LNCAP (cell line): ENCODE measurements at regions not wholly inside any gene's neighbourhood (a gene's known extent, or its start where the extent isn't known, plus 50 kb on each side); places are given as distances from the start of the nearest gene placed in this dataset.

ENCODE experiments used
- TF ChIP-seq, protein P1 (sequence below): fragments of 450-650 bp; IDR thresholded peaks from 2 replicates; pipeline ENCODE4 v1.5.1; 2017; ENCODE audit warnings: mild to moderate bottlenecking

DNA sequence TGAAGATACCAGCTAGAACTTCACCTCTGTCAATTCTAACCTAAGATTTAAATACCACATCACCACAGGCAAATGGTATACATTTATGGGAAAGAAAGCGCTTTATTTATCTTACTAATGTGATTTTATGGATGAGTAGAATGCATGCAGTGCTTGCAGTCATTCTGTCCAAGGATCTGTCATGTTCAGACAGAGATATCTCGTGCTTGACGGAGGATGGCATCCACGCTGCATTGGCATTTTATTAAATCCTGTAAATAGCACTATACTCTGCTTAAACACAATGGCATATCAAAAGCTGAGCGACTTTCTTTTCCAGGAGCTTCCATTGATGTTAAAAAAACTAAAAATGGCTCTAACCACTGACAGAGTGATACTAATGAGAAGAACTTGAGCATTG lies 133.7 kb upstream of the CAV2 start:
- TF ChIP-seq, protein P1, sequence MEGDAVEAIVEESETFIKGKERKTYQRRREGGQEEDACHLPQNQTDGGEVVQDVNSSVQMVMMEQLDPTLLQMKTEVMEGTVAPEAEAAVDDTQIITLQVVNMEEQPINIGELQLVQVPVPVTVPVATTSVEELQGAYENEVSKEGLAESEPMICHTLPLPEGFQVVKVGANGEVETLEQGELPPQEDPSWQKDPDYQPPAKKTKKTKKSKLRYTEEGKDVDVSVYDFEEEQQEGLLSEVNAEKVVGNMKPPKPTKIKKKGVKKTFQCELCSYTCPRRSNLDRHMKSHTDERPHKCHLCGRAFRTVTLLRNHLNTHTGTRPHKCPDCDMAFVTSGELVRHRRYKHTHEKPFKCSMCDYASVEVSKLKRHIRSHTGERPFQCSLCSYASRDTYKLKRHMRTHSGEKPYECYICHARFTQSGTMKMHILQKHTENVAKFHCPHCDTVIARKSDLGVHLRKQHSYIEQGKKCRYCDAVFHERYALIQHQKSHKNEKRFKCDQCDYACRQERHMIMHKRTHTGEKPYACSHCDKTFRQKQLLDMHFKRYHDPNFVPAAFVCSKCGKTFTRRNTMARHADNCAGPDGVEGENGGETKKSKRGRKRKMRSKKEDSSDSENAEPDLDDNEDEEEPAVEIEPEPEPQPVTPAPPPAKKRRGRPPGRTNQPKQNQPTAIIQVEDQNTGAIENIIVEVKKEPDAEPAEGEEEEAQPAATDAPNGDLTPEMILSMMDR = no peak

DNA sequence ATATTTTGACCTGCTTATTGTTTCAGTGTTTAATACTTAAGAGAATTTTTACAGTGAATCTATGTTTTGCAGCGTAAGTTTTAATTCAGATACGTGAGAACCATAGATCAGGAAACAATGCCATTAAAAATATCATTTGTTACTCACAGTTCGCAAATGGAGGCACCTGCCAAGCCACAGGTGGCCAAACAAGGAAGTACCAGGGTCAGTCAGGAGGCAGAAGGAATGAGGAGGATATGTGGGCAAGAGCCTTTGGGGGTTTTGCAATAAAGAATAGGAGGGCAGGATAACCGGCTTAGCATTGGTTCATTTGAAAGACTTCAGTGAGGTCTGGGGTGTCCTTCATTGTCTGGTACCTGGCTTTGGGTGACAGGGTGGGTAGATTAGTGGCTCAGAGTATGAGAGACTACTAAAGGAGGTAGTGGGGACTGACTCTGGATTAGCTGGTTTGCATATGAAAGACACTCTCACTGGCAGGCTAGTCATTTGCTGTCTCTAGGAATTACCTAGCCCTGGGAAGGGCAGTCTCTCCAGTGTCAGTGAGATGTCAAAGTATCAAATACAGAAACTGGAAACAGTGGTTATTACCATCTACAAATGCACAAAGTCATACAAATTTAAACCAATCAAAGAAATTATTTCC lies 132.2 kb upstream of the CAV2 start:
- TF ChIP-seq, protein P1 = no peak

DNA sequence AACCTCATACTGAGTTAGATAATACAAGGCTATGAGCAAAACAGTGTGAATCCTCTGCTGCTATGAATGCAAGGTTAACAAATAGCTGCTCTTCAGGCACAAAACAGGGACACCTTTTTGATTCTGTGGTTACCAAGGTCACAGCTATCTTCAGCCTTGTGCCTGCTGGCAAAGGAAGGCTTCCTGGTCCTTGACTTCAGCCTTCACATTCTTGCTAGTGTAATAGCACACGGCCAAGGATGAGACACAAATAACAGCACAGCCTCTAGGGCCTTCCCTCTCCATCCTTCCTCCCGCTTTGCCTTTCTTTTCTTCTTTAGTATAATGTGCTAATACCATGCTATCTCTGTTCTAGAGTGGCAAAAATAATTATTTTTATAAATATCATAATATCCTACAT lies 130.6 kb upstream of the CAV2 start:
- TF ChIP-seq, protein P1 = no peak

DNA sequence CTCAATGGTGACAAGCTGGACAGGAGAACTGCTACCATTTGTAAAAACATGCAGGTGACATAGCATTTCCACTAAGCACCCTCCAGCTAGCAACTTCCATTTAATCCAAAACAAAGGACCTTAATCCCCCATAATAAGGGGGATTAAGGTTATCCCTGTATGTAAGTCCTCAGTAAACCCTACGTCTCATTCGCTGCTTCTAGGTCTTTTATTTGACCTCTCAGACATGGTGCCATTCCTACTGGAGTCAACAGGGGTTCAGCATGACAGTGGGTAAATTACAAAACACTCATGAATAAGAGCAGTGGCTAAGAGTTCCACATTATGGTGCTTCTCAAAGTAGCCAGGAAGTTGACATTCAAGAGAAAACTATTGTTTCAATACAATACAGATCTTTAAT lies 121.8 kb upstream of the CAV2 start:
- TF ChIP-seq, protein P1 = no peak

DNA sequence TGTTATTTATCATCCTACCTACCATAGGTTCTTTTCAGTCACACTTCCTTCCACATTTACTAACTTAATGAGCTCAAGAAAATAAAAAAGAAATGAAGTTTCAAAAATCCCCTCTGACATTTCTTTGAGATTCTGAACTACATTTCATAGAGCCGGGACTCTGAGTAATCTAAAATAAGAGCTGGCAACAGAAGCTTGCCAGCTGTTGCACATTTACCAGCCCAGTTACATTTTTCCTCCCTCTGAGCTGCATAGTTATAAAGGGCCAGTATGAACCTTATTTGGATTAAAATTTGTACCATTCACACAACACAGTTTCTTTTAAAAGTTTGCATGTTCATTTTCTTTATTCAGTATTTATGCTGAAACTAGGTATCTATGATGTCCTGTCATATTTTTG lies 119.5 kb upstream of the CAV2 start:
- TF ChIP-seq, protein P1 = no peak

DNA sequence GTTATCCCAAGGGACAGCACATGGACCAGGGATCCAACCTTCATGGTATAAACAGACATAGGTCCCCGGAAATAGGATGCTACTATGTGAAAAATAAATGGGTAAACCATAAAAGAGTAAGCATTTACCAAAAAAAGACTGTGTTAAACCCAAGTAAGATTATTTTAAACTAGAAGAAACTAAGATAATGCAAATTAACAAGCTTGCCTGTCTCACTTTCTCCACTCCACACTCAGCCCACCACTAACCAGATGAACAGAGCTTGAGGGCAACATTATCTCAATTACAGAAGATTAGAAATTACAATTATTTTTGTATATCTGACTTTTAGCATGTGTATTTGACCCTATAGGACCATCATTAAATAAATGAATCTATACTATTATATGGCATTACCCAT lies 117.2 kb upstream of the CAV2 start:
- TF ChIP-seq, protein P1 = no peak

DNA sequence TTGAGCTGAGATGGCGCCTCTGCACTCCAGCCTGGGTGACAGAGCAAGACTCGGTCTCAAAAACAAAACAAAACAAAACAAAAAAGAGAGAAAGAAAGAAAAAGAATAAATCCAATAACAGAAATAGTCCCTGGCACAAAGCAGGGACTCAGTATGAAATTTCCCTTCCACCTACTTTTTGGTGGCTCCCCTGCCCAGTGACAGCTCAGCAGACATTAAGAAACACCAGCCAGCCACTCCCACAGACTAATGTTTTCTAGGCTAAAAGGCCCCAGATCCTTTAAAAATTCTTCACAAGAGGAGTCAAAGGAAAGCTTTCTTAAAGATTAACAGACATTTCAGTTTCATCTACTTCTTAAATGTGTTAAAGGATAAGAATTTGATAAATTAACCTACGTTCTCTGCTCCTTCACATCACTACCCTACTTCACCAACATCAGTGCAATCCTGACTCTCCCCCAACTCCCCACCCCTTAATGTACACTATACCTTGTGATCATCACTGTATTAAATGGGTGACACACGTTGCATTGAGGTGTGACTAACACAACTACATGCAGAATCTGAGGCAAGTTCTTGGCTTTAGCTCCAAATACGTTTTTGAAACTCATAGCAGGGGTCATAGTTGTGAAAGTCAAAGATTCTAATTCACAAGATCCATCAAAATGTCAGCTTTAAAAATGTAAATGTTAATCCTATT lies 114.5 kb upstream of the CAV2 start:
- TF ChIP-seq, protein P1 = no peak

DNA sequence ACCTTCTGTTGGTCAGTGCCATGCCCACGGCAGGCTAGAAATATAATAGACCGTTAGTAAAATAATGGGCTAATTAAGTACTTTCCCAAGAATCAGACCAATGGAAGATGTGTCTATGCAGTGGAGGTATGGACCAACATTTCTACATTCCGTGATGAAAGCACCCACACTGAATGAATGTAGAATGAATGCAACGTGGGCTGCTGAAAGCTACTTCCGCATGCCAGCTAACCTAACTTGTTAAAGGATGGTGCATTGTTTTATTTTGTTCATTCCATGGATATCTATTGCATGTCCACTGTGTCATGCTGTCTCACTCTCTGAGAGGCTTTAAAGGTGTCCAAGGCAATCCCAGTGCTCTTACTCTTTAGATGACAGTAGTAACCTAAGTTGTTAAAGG lies 112.9 kb upstream of the CAV2 start:
- TF ChIP-seq, protein P1 = no peak
